Liver (tissue), 3 donors: ENCODE measurements at regions not wholly inside any gene's neighbourhood (a gene's known extent, or its start where the extent isn't known, plus 50 kb on each side); places are given as distances from the start of the nearest gene placed in this dataset.

ENCODE experiments used
- ATF3 ChIP-seq: IDR thresholded peaks from 2 replicates; pipeline ENCODE4 v1.6.1; 2016; ENCODE audit warnings: antibody characterized with exemption
- CTCF ChIP-seq: fragments of 150-350 bp; IDR thresholded peaks from 2 replicates; pipeline ENCODE4 v1.5.1; 2017; ENCODE audit warnings: improper control_type of control experiment, low read depth, low read length; ENCODE audit not compliant: missing input control
- EGR1 ChIP-seq, 2 donors: IDR thresholded peaks; 2 replicates each; pipeline ENCODE4 v1.6.1; 2016 to 2018; ENCODE audit warnings: antibody characterized with exemption in 2 of 2, low read depth in 2 of 2
- GABPA ChIP-seq, 2 donors: IDR thresholded peaks in 1 of 2; conservative IDR thresholded peaks in 1 of 2; 2 replicates each; pipeline ENCODE4 v1.6.1; 2016; ENCODE audit warnings: antibody characterized with exemption in 2 of 2, mild to moderate bottlenecking in 1 of 2, moderate library complexity in 1 of 2
- JUND ChIP-seq, 2 donors: IDR thresholded peaks; 2 replicates each; pipeline ENCODE4 v1.6.1; 2016; ENCODE audit warnings: antibody characterized with exemption in 2 of 2
- MAX ChIP-seq: IDR thresholded peaks from 2 replicates; pipeline ENCODE4 v1.6.1; 2016; ENCODE audit warnings: antibody characterized with exemption
- NR2F2 ChIP-seq: IDR thresholded peaks from 2 replicates; pipeline ENCODE4 v1.6.1; 2016; ENCODE audit warnings: antibody characterized with exemption
- RAD21 ChIP-seq, 2 donors: IDR thresholded peaks; 2 replicates each; pipeline ENCODE4 v1.6.1; 2016; ENCODE audit warnings: antibody characterized with exemption in 2 of 2, mild to moderate bottlenecking in 2 of 2
- SP1 ChIP-seq: IDR thresholded peaks from 2 replicates; pipeline ENCODE4 v1.6.1; 2018; ENCODE audit warnings: antibody characterized with exemption, mild to moderate bottlenecking
- TAF1 ChIP-seq: conservative IDR thresholded peaks from 2 replicates; pipeline ENCODE4 v1.6.1; 2016; ENCODE audit warnings: antibody characterized with exemption, mild to moderate bottlenecking
- donor health status: healthy.
- donor health status: healthy.

- TF ChIP-seq ATF3 (no peak), TAF1 (no peak), CTCF (no peak), JUND (IDR thresholded peaks at IDR 0.05) (no peak), SP1 (no peak), RAD21 (IDR thresholded peaks at IDR 0.05) (no peak), MAX (no peak), EGR1 (IDR thresholded peaks at IDR 0.05; ENCODE audit: low read depth in 2 of 2) (no peak), NR2F2 (no peak), GABPA (IDR thresholded peaks at IDR 0.05 in 1 of 2, conservative IDR thresholded peaks at IDR 0.05 in 1 of 2) (no peak)
These were observed 504.2 kb downstream of the IGSF11 start for GRCh38 chr3:118530350-118530922.
